H1 (cell line): ENCODE measurements at regions not wholly inside any gene's neighbourhood (a gene's known extent, or its start where the extent isn't known, plus 50 kb on each side); places are given as distances from the start of the nearest gene placed in this dataset.

Experiments used
- CHD2 ChIP-seq: IDR thresholded peaks from 2 replicates; pipeline ENCODE4 v1.6.1; 2012; ENCODE audit warnings: low read length, improper control_type of control experiment
- CREB1 ChIP-seq: IDR thresholded peaks from 2 replicates; pipeline ENCODE4 v1.6.1; 2012; ENCODE audit warnings: inconsistent platforms
- GTF2F1 ChIP-seq: IDR thresholded peaks from 2 replicates; pipeline ENCODE4 v1.6.1; 2012; ENCODE audit warnings: low read depth, low read length, improper control_type of control experiment, borderline replicate concordance
- JUND ChIP-seq: IDR thresholded peaks from 2 replicates; pipeline ENCODE4 v1.6.1; 2011; ENCODE audit warnings: mild to moderate bottlenecking, improper control_type of control experiment, low read length
- NANOG ChIP-seq: IDR thresholded peaks from 2 replicates; pipeline ENCODE4 v1.6.1; 2011; ENCODE audit warnings: low read length, low read depth, mild to moderate bottlenecking, inconsistent platforms; ENCODE audit not compliant: insufficient read depth, poor library complexity, severe bottlenecking
- RAD21 ChIP-seq, 2 experiments: IDR thresholded peaks in 1 of 2; conservative IDR thresholded peaks in 1 of 2; 2 replicates each; pipeline ENCODE4 v1.6.1; 2011; ENCODE audit warnings: low read depth in 2 of 2, low read length in 2 of 2, improper control_type of control experiment in 1 of 2, inconsistent platforms in 1 of 2, mild to moderate bottlenecking in 1 of 2, moderate library complexity in 1 of 2
- SP1 ChIP-seq: IDR thresholded peaks from 2 replicates; pipeline ENCODE4 v1.6.1; 2011; ENCODE audit warnings: low read depth, low read length
- SP2 ChIP-seq: IDR thresholded peaks from 2 replicates; pipeline ENCODE4 v1.6.1; 2012; ENCODE audit warnings: mild to moderate bottlenecking, low read length, inconsistent platforms
- SP4 ChIP-seq: IDR thresholded peaks from 2 replicates; pipeline ENCODE4 v1.6.1; 2012; ENCODE audit warnings: low read length, inconsistent platforms
- TF ChIP-seq, protein P1 (sequence below): fragments of 300-600 bp; sonication (generic); IDR thresholded peaks from 2 replicates; pipeline ENCODE4 v1.7.1; 2012; ENCODE audit warnings: low read length, moderate library complexity, mild to moderate bottlenecking, inconsistent platforms; ENCODE audit not compliant: insufficient replicate concordance
- TF ChIP-seq, protein P2 (sequence below): IDR thresholded peaks from 2 replicates; pipeline ENCODE4 v1.6.1; 2011; ENCODE audit warnings: low read length, improper control_type of control experiment

DNA sequence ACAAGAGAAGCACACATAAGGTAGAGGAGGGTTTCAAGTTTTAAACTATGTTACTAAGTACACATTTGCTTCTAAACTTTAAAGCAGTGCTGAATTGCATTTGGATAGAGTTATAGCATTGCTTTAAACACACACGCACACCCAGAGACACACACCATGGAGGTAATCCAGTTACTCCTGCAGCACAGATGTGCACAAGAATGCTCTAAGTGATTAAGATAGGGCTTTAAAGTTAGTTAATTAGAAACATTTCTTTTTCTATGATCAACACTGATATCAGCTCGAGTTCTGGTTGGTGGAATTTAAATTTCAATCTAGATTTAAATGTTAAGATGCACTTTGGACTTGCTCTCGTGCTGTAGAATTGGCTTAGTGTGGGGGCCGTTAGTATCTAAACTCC lies 492.3 kb downstream of the ZEB2 start (continued):
- TF ChIP-seq, protein P1, sequence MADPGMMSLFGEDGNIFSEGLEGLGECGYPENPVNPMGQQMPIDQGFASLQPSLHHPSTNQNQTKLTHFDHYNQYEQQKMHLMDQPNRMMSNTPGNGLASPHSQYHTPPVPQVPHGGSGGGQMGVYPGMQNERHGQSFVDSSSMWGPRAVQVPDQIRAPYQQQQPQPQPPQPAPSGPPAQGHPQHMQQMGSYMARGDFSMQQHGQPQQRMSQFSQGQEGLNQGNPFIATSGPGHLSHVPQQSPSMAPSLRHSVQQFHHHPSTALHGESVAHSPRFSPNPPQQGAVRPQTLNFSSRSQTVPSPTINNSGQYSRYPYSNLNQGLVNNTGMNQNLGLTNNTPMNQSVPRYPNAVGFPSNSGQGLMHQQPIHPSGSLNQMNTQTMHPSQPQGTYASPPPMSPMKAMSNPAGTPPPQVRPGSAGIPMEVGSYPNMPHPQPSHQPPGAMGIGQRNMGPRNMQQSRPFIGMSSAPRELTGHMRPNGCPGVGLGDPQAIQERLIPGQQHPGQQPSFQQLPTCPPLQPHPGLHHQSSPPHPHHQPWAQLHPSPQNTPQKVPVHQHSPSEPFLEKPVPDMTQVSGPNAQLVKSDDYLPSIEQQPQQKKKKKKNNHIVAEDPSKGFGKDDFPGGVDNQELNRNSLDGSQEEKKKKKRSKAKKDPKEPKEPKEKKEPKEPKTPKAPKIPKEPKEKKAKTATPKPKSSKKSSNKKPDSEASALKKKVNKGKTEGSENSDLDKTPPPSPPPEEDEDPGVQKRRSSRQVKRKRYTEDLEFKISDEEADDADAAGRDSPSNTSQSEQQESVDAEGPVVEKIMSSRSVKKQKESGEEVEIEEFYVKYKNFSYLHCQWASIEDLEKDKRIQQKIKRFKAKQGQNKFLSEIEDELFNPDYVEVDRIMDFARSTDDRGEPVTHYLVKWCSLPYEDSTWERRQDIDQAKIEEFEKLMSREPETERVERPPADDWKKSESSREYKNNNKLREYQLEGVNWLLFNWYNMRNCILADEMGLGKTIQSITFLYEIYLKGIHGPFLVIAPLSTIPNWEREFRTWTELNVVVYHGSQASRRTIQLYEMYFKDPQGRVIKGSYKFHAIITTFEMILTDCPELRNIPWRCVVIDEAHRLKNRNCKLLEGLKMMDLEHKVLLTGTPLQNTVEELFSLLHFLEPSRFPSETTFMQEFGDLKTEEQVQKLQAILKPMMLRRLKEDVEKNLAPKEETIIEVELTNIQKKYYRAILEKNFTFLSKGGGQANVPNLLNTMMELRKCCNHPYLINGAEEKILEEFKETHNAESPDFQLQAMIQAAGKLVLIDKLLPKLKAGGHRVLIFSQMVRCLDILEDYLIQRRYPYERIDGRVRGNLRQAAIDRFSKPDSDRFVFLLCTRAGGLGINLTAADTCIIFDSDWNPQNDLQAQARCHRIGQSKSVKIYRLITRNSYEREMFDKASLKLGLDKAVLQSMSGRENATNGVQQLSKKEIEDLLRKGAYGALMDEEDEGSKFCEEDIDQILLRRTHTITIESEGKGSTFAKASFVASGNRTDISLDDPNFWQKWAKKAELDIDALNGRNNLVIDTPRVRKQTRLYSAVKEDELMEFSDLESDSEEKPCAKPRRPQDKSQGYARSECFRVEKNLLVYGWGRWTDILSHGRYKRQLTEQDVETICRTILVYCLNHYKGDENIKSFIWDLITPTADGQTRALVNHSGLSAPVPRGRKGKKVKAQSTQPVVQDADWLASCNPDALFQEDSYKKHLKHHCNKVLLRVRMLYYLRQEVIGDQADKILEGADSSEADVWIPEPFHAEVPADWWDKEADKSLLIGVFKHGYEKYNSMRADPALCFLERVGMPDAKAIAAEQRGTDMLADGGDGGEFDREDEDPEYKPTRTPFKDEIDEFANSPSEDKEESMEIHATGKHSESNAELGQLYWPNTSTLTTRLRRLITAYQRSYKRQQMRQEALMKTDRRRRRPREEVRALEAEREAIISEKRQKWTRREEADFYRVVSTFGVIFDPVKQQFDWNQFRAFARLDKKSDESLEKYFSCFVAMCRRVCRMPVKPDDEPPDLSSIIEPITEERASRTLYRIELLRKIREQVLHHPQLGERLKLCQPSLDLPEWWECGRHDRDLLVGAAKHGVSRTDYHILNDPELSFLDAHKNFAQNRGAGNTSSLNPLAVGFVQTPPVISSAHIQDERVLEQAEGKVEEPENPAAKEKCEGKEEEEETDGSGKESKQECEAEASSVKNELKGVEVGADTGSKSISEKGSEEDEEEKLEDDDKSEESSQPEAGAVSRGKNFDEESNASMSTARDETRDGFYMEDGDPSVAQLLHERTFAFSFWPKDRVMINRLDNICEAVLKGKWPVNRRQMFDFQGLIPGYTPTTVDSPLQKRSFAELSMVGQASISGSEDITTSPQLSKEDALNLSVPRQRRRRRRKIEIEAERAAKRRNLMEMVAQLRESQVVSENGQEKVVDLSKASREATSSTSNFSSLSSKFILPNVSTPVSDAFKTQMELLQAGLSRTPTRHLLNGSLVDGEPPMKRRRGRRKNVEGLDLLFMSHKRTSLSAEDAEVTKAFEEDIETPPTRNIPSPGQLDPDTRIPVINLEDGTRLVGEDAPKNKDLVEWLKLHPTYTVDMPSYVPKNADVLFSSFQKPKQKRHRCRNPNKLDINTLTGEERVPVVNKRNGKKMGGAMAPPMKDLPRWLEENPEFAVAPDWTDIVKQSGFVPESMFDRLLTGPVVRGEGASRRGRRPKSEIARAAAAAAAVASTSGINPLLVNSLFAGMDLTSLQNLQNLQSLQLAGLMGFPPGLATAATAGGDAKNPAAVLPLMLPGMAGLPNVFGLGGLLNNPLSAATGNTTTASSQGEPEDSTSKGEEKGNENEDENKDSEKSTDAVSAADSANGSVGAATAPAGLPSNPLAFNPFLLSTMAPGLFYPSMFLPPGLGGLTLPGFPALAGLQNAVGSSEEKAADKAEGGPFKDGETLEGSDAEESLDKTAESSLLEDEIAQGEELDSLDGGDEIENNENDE: no peak
- TF ChIP-seq SP1 (no peak), CREB1 (no peak), JUND (no peak), SP2 (no peak), NANOG (no peak), SP4 (no peak), GTF2F1 (no peak), CHD2 (no peak), RAD21 (IDR thresholded peaks at IDR 0.05 in 1 of 2, conservative IDR thresholded peaks at IDR 0.05 in 1 of 2; ENCODE audit: low read depth in 2 of 2, low read length in 2 of 2) (no peak)
- TF ChIP-seq, protein P2, sequence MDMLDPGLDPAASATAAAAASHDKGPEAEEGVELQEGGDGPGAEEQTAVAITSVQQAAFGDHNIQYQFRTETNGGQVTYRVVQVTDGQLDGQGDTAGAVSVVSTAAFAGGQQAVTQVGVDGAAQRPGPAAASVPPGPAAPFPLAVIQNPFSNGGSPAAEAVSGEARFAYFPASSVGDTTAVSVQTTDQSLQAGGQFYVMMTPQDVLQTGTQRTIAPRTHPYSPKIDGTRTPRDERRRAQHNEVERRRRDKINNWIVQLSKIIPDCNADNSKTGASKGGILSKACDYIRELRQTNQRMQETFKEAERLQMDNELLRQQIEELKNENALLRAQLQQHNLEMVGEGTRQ: no peak
